ENCODE measurements at regions not wholly inside any gene's neighbourhood (a gene's known extent, or its start where the extent isn't known, plus 50 kb on each side); places are given as distances from the start of the nearest gene placed in this dataset.

GRCh38 chr13:34521171-34521570, 420.9 kb upstream of the NBEA start:
- no peak for TF ChIP-seq CTCF (IDR thresholded peaks at IDR 0.05)
- TF ChIP-seq ZFX (IDR thresholded peaks at IDR 0.05; ENCODE audit: borderline replicate concordance): no peak

Data from 22Rv1 (cell line).